ENCODE measurements at regions not wholly inside any gene's neighbourhood (a gene's known extent, or its start where the extent isn't known, plus 50 kb on each side); places are given as distances from the start of the nearest gene placed in this dataset.
A peak's percentile ranks its signal among the peaks of the same experiment; 100 is the strongest.
"Not testable (repeated sequence)": the region's sequence is repeated elsewhere in the genome, so short reads cannot be mapped to it uniquely, and the experiment has no call there.

DNA sequence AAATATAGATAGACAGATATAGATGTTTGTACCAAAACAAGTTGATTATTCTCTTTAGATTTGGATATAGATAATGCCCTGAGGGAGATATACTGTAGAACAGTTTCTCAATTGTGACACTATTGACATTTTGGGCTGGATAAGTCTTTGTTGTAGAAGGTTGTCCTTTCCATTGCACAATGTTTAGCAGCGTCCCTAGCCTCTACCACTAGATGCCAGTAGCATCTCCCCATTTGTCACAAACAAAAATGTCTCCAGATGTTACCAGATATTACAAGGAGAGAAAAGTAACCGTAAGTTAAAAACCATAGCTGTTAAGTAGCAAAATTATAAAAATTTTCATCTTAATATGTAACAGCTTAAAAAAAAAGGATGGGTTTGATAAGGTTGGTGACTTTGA, 2595.3 kb downstream of the ARAP2 start:
- no peak for DNase-seq (ENCODE audit: low spot score)

DNA sequence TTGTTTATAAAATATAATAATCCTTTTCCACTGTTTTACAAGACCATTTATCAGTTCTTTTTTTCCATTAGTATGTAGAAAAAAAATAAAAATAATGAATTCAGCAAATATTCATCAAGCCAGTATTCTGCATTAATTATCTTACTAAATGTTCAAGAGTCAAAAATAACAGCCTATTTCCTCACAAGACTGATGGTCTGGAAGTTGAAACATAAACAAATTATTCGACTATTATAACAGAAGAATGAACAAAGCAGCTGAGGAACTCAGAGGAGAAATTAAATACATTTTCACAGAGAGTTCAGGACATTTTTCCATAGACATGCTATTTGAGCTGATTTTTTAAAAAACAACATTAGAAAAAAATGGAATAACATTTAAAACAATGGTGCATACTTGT, 2594.8 kb downstream of the ARAP2 start:
- DNase-seq (ENCODE audit: low spot score): no peak

DNA sequence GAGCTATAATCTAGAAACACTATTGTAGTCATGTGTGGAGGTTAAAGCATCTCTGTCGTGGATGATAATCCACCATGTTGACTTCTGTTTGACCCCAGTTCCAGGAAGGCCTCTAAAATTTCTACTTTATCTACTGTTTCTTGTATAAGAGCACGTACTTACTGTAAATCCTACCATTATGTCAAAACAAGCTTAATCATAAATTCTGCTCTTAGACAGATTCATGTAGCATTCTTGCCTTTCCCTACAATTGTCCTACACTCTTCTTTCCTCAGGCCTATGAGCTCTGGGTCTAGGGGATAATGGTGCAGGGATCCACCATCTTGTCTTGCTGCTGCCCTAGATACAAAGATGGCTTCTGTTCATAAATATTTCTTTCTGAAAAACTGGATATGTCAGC, 2594.3 kb downstream of the ARAP2 start:
- no peak for DNase-seq (ENCODE audit: low spot score)

- no peak for DNase-seq (ENCODE audit: low spot score)
These were observed 2585.3 kb downstream of the ARAP2 start for GRCh38 chr4:33658971-33659370.

- DNase-seq (ENCODE audit: low spot score): no peak
These were observed 2582.7 kb downstream of the ARAP2 start for GRCh38 chr4:33661636-33662035.

DNA sequence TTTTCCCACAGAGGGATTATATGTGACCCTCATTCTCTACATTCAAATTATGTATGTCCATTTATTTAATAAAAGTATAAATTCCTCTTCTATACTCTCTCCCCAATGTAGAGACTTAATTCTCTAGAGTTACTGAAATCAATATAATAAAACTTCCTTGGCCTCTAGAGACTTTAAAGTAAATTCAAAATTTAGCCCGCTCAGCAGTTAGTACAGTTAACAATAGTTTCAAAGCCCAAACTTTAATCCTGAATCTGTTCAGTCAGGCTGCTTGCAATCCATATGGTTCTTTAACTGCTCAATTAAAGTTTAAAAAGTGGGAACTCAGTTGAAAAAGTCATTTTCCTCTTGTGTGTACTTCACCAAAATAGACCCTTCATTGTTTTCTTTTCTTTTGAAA, 2558.4 kb downstream of the ARAP2 start:
- DNase-seq (ENCODE audit: low spot score): no peak

- no peak for DNase-seq (ENCODE audit: low spot score)
These were observed 2548.3 kb downstream of the ARAP2 start for GRCh38 chr4:33696041-33696440.

- DNase-seq (ENCODE audit: low spot score): no peak
These were observed 2547.7 kb downstream of the ARAP2 start for GRCh38 chr4:33696586-33696985.

GRCh38 chr4:33709247-33709646, 2535.1 kb downstream of the ARAP2 start:
- DNase-seq (ENCODE audit: low spot score): no peak

GRCh38 chr4:33711826-33712225, 2532.5 kb downstream of the ARAP2 start:
- no peak for DNase-seq (ENCODE audit: low spot score)

- no peak for DNase-seq (ENCODE audit: low spot score)
These were observed 2529.3 kb downstream of the ARAP2 start for GRCh38 chr4:33714971-33715370.

DNA sequence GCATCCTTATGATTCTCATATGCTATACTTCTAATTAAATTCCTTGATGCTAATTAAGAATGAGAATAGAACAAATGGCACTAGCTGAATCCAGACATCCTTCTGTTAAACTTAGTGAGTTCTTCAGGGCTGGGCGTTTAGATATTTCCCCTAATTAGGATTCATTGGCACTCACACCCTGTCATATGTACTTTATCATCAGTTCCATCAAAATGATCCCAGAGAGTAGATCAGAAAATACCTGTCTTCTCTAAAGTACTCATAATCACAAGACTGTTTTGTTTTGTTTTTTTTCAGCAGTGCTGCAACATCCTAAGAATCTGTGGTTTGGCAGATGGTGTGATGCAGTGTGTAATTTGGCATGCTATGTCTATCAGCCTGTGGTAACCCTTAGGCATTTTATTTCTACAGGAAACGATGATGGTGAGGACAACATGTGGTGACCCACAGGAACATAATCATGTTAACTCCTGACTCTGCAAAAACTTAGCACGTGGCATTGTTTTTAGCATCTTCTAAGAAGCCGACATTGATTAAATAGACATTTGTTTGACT, 2528.4 kb downstream of the ARAP2 start:
- DNase-seq (ENCODE audit: low spot score): no peak

DNA sequence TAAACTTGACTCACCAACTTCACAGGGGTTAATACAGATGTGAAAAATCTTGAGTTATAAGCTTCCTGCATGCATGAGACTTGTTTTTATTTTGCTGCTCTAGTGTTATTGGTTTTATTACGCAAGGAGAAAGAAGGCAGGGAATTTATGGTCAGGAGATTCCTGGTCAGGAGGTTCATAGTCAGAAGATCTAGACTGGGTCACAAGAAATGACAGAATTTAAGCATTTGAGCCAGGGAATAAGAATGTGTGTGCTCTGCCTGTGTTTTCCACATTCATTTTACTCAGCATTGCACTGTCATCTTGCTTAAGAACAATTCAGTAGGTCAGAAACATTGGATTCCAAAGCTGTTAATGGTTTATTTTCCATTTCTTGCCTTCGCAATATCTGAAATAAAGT, 2522.1 kb downstream of the ARAP2 start:
- DNase-seq (ENCODE audit: low spot score): no peak

GRCh38 chr4:33722800-33723516, 2521.4 kb downstream of the ARAP2 start:
- DNase-seq (ENCODE audit: low spot score): peak; percentile 41

GRCh38 chr4:33724685-33725084, 2519.6 kb downstream of the ARAP2 start:
- DNase-seq (ENCODE audit: low spot score): no peak

DNA sequence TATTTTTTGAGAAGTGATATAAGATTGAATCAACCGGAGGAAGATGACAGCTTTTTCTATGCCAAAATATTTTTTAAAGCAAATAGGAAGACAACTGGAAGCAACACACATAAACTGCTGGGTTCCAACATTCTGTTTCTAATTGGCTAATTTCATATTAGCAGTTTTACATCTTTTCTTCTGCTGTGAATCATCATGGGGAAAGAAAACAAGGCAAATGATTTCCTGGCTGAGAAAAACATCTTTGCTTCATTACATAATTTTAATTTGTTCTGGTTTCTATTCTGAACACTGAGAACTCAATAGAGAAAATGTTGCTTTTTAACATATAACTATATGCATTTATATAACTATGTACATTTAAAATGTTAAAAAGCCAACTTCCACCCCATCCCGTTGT, 2518.5 kb downstream of the ARAP2 start:
- DNase-seq (ENCODE audit: low spot score): no peak

DNA sequence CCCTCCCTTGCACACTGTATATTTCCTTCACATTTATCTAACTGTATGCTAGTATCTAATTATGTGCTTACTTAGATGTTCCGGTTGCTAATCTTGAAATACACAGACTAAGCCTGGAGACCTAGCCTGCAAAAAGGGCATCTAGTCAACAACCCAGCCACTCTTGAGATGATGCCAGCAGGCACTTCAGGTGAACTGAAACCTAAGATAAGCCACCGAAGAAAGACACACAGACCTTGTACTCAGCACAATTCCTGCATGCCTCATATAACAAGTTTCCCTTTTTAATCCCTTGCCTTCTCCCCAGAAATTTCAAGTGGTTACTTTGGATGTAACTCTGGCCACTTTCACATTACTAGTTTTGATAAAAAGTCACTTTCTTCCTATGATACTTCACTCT, 2506.6 kb downstream of the ARAP2 start:
- DNase-seq (ENCODE audit: low spot score): no peak

- DNase-seq (ENCODE audit: low spot score): no peak
These were observed 2504.3 kb downstream of the ARAP2 start for GRCh38 chr4:33739884-33740632.

- not testable (repeated sequence) for DNase-seq (ENCODE audit: low spot score)
These were observed 2503.4 kb downstream of the ARAP2 start for GRCh38 chr4:33740871-33741270.

- DNase-seq (ENCODE audit: low spot score): no peak
These were observed 2497.3 kb downstream of the ARAP2 start for GRCh38 chr4:33746979-33747378.

DNA sequence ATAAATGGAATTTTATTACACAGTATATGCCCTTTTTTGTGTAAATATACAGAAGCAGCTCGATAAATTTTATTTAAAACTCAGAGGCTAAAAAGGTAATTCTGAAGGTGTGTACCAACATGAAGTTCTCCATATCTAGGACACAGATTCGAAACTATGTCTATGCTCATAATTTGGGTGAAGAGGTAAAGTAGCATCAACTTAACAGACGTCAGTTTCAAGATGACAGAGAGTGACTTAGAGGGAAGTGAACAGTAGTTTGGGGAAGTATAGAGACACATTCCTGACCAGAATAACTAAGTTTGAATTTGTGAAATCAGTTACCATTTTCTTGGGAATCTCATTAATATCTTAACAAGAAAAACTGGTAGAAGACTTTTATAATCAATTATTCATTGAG, 2493.3 kb downstream of the ARAP2 start:
- DNase-seq (ENCODE audit: low spot score): no peak

DNA sequence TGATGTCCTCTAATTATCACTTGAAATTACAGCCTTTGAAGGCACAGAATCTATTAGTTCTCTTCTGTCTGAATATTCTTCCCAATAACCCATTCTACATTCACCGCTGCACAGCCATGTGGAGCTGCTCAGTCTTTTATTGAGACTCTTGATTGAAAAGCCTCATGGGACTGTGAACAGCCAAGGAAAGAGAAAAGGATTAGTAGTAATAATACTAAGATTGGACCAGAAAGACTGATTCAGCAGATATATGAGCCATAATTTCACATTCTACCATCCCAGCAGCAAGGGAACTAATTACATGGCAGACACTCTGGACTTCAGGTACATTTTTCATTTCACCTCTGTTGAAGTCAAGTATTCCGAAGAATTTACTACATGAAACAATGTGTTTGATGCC, 2471.7 kb downstream of the ARAP2 start:
- DNase-seq (ENCODE audit: low spot score): no peak
